ENCODE measurements at regions not wholly inside any gene's neighbourhood (a gene's known extent, or its start where the extent isn't known, plus 50 kb on each side); places are given as distances from the start of the nearest gene placed in this dataset.

DNA sequence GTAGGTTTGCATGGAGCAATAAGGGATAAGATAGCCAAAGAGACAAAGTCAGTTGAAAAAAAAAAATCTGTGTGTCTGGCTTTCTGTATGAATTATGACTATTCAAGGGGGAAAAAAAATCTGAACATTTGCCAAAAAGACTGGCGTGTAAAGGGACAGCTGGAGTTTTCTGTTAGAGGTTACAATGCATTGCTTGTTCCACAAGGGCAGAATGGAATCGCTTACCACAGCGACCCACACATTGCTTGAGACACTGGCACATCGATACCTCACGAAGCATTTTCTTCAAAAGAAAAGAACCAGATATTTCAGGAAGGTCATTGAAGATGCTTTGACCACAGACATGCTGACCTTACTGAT, 327.8 kb downstream of the TMEM167A start:
- DNase-seq (peak in 1 of 5 donors; percentile 25), ATAC-seq (peak in 3 of 4 donors; percentile 56 to 85 (median 62))
- intact Hi-C loops (cut with DNase I): no loop called here
- H3K36me3 ChIP-seq: no peaks in the 10 kb centered on the region
- TF ChIP-seq CTCF (IDR thresholded peaks at IDR 0.05) (no peak), POLR2A (IDR thresholded peaks at IDR 0.05) (no peak)
- H3K9me3 ChIP-seq: peaks cover 0 to 5% (median 0%) of the 10 kb centered on the region in 12 donors
- peaks cover 0 to 27% (median 12%) of the 10 kb centered on the region in 12 donors for H3K4me1 ChIP-seq
- H3K27me3 ChIP-seq: no peaks in the 10 kb centered on the region
- WGBS, 4 donors: 33 to 45% (median 41%) methylated on average over 5 of the region's 5 CpGs
- no peak overlapping the region for H3K4me3 ChIP-seq
- H3K27ac ChIP-seq: peak overlapping the region in 4 of 12 donors; percentile 6 to 53 (median 30)

- ATAC-seq: peak in 2 of 4 donors; percentile 58 to 62
- peak overlapping the region in 7 of 12 donors; percentile 3 to 53 (median 31) for H3K27ac ChIP-seq
- WGBS, 4 donors: 38 to 47% (median 43%) methylated on average over 8 of the region's 8 CpGs
Observed at GRCh38 chr5:82748688-82749460, 328.3 kb downstream of the TMEM167A start.

GRCh38 chr5:82747986-82748385, 329.2 kb downstream of the TMEM167A start:
- peak overlapping the region in 1 of 12 donors; percentile 31 for H3K27ac ChIP-seq
- no peak overlapping the region for H3K4me3 ChIP-seq
- TF ChIP-seq CTCF (IDR thresholded peaks at IDR 0.05): no peak
- no peaks in the 10 kb centered on the region for H3K36me3 ChIP-seq
- ATAC-seq: no peak
- WGBS, 4 donors: 88 to 95% (median 94%) methylated on average over 2 of the region's 2 CpGs
- intact Hi-C loops (cut with DNase I): no loop called here
- H3K9me3 ChIP-seq: peaks cover 0 to 5% (median 0%) of the 10 kb centered on the region in 12 donors
- no peaks in the 10 kb centered on the region for H3K27me3 ChIP-seq
- peaks cover 0 to 23% (median 12%) of the 10 kb centered on the region in 12 donors for H3K4me1 ChIP-seq
- DNase-seq: no peak

More at GRCh38 chr5:82748688-82749460, 328.3 kb downstream of the TMEM167A start:
- H3K9me3 ChIP-seq: peaks cover 0 to 5% (median 0%) of the 10 kb centered on the region in 12 donors
- H3K36me3 ChIP-seq: no peaks in the 10 kb centered on the region
- intact Hi-C loops (cut with DNase I): no loop called here
- TF ChIP-seq POLR2A (IDR thresholded peaks at IDR 0.05) (no peak), CTCF (IDR thresholded peaks at IDR 0.05) (no peak)
- H3K27me3 ChIP-seq: no peaks in the 10 kb centered on the region
- DNase-seq: no peak
- peaks cover 0 to 23% (median 12%) of the 10 kb centered on the region in 12 donors for H3K4me1 ChIP-seq
- no peak overlapping the region for H3K4me3 ChIP-seq

DNA sequence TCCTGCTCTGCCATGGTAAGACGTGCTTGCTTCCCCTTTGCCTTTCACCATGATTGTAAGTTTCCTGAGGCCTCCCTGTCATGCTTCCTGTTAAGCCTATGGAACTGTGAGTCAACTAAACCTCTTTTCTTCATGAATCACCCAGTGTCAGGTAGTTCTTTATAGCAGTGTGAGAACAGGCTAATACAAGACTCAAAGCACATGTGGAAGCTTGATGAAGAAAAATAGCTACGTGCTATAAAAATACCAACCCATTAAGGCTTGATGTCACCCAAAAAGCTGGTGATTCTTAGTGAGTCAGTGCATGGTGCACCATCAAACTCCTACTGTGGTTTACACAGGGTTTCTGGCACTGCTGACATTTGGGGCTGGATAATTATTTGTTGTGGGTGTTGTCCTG, 332.2 kb downstream of the TMEM167A start:
- H3K27ac ChIP-seq: no peak overlapping the region
- H3K9me3 ChIP-seq: no peaks in the 10 kb centered on the region
- DNase-seq (no peak), ATAC-seq (no peak)
- TF ChIP-seq POLR2A (IDR thresholded peaks at IDR 0.05) (no peak), CTCF (IDR thresholded peaks at IDR 0.05) (no peak)
- H3K27me3 ChIP-seq: no peaks in the 10 kb centered on the region
- 93 to 98% (median 96%) methylated on average over 2 of the region's 2 CpGs for WGBS, 4 donors
- H3K4me3 ChIP-seq: no peak overlapping the region
- intact Hi-C loops (cut with DNase I): no loop called here
- no peaks in the 10 kb centered on the region for H3K36me3 ChIP-seq
- peaks cover 0 to 22% (median 12%) of the 10 kb centered on the region in 12 donors for H3K4me1 ChIP-seq
